Right kidney (tissue), 1 donor: ENCODE measurements at regions not wholly inside any gene's neighbourhood (a gene's known extent, or its start where the extent isn't known, plus 50 kb on each side); places are given as distances from the start of the nearest gene placed in this dataset.

Experiments
- DNase-seq: peaks from one replicate; pipeline ENCODE4 v3.0.0-alpha.2; 2016

- DNase-seq: no peak
Measured at GRCh38 chr17:74089869-74090464, 113.5 kb upstream of the RPL38 start.

- no peak for DNase-seq
Measured at GRCh38 chr17:74094651-74095050, 108.8 kb upstream of the RPL38 start.

- no peak for DNase-seq
Measured at GRCh38 chr17:74096456-74096855, 107.0 kb upstream of the RPL38 start.

GRCh38 chr17:74097450-74098135 is 105.9 kb upstream of the RPL38 start:
- DNase-seq: no peak

- no peak for DNase-seq
Measured at GRCh38 chr17:74098136-74099024, 105.1 kb upstream of the RPL38 start.

- no peak for DNase-seq
Measured at GRCh38 chr17:74099442-74100340, 103.8 kb upstream of the RPL38 start.

GRCh38 chr17:74104921-74105320 is 98.6 kb upstream of the RPL38 start:
- no peak for DNase-seq

GRCh38 chr17:74107107-74107506 is 96.4 kb upstream of the RPL38 start:
- no peak for DNase-seq

GRCh38 chr17:74108126-74108705 is 95.3 kb upstream of the RPL38 start:
- DNase-seq: no peak

GRCh38 chr17:74110467-74110866 is 93.0 kb upstream of the RPL38 start:
- no peak for DNase-seq

GRCh38 chr17:74113326-74113725 is 90.2 kb upstream of the RPL38 start:
- DNase-seq: no peak

- DNase-seq: no peak
Measured at GRCh38 chr17:74113952-74114351, 89.5 kb upstream of the RPL38 start.

GRCh38 chr17:74114881-74115470 is 88.5 kb upstream of the RPL38 start:
- no peak for DNase-seq

- no peak for DNase-seq
Measured at GRCh38 chr17:74115586-74115985, 87.9 kb upstream of the RPL38 start.

- no peak for DNase-seq
Measured at GRCh38 chr17:74116087-74116717, 87.3 kb upstream of the RPL38 start.

- no peak for DNase-seq
Measured at GRCh38 chr17:74117087-74117698, 86.3 kb upstream of the RPL38 start.

GRCh38 chr17:74117999-74118421 is 85.5 kb upstream of the RPL38 start:
- DNase-seq: no peak

GRCh38 chr17:74118504-74118903 is 85.0 kb upstream of the RPL38 start:
- DNase-seq: no peak

- no peak for DNase-seq
Measured at GRCh38 chr17:74119049-74119580, 84.4 kb upstream of the RPL38 start.

- no peak for DNase-seq
Measured at GRCh38 chr17:74119965-74120364, 83.5 kb upstream of the RPL38 start.
